ENCODE measurements at regions not wholly inside any gene's neighbourhood (a gene's known extent, or its start where the extent isn't known, plus 50 kb on each side); places are given as distances from the start of the nearest gene placed in this dataset.

DNA sequence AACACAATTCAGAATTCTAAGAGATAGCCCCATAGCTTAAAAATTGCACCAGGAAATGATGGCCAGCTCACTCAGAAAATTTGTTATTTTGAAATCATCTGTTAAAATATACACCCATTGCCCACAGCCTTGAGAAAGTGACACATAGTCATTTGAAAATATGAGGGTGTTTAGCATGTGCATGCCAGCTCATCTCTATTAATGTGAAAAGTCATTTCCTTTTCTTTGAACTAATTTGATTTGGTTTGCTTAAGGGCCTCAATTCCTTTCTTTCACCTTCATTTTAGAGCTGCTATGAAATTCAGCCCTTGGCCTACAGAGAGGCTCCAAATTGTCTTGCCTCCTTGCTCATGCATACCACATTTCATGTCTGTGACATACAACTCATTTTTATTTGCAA, 241.4 kb downstream of the PHLDA1 start:
- Histone ChIP-seq H3K4me1 (replicated peaks in 1 of 2; ENCODE audit: control insufficient read depth in 2 of 2, insufficient read depth in 2 of 2, low read length in 2 of 2) (no peaks in the 10 kb centered on the region), H3K9ac (ENCODE audit: insufficient read depth in 1 of 2, low read depth in 2 of 2, low read length in 2 of 2) (no peak overlapping the region), H3K4me2 (ENCODE audit: insufficient read depth, low read length) (no peak overlapping the region), H3K4me3 (no peak overlapping the region), H3K36me3 (ENCODE audit: control insufficient read depth, insufficient read depth, low read length) (no peaks in the 10 kb centered on the region), H3K27ac (ENCODE audit: extremely low read depth, low read depth, low read length) (no peak overlapping the region), H3K9me1 (ENCODE audit: control insufficient read depth, insufficient read depth, low read length) (no peaks in the 10 kb centered on the region), H3K9me3 (replicated peaks; ENCODE audit: control insufficient read depth, insufficient read depth, low read depth, low read length) (no peaks in the 10 kb centered on the region), H4K20me1 (replicated peaks; ENCODE audit: control insufficient read depth, insufficient read depth, low read length) (no peaks in the 10 kb centered on the region), H2AFZ (ENCODE audit: low read depth, low read length) (no peak overlapping the region), H3K79me2 (ENCODE audit: control insufficient read depth, insufficient read depth, low read length) (no peaks in the 10 kb centered on the region), H3K27me3 (ENCODE audit: control insufficient read depth in 2 of 2, insufficient read depth in 2 of 2, low read length in 2 of 2) (no peaks in the 10 kb centered on the region; a peak in 1 of 5 replicates)
- BruUV-seq (replicated peaks): no TSS peak
- ChIA-PET CTCF (ENCODE audit: low intra/inter-chr PET ratio) (no interaction called here), POLR2A (interaction anchor here (0.7 kb wide), 1 partner anchor 51 kb away, joined by 3 read pairs; no protein-coding TSS in a partner anchor)
- in situ Hi-C loops (cut with MboI) (no loop called here), intact Hi-C loops (cut with micrococcal nuclease) (no loop called here)
- TF ChIP-seq ZBTB5 (IDR thresholded peaks at IDR 0.05) (no peak), MBD2 (IDR thresholded peaks at IDR 0.05; ENCODE audit: borderline replicate concordance, low read depth) (no peak), ZNF668 (CRISPR knock-in tag; IDR thresholded peaks at IDR 0.05) (no peak), ELK1 (CRISPR knock-in tag; IDR thresholded peaks at IDR 0.05) (no peak), CBFA2T2 (conservative IDR thresholded peaks at IDR 0.05) (no peak), EWSR1 (IDR thresholded peaks at IDR 0.05; ENCODE audit: borderline replicate concordance, low read depth, partially characterized antibody) (no peak), PHB2 (IDR thresholded peaks at IDR 0.05; ENCODE audit: low read depth) (no peak), ZNF644 (tag; IDR thresholded peaks at IDR 0.05; ENCODE audit: low read depth) (no peak), KDM5B (IDR thresholded peaks at IDR 0.05; ENCODE audit: insufficient replicate concordance, low read depth, low read length) (no peak), BACH1 (tag; IDR thresholded peaks at IDR 0.05) (no peak), ZSCAN29 (IDR thresholded peaks at IDR 0.05) (no peak), MCM3 (IDR thresholded peaks at IDR 0.05) (no peak), NFIC (IDR thresholded peaks at IDR 0.05) (no peak), MCM7 (IDR thresholded peaks at IDR 0.05) (no peak)
- FAIRE-seq: no peak
- DNase-seq (ENCODE audit: extremely low read depth in 1 of 4, low spot score in 3 of 4): no peak
- ATAC-seq: no peak
